ENCODE measurements at regions not wholly inside any gene's neighbourhood (a gene's known extent, or its start where the extent isn't known, plus 50 kb on each side); places are given as distances from the start of the nearest gene placed in this dataset.

DNA sequence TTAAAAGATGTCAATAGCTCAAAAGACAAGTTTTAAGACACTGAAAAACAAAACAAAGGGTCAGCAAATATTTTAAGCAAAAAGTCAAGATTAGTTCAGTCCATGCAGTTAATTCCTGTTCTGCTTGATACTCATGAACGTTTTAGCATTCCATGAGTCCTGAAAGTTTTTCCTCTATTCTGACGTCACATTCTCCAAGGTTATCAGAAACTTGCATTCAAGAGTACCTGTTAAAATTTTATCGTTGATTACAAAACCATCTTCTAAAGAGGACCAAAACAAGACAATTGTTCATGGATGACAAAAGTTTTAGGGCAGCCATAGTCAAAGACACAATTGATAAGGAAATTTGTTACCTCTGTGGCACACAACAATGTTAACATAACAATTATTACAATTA, 52.5 kb upstream of the VOPP1 start:
- DNase-seq = no peak

- no peak for DNase-seq
These were observed 51.3 kb upstream of the VOPP1 start for GRCh38 chr7:55623617-55624016.

GRCh38 chr7:55622241-55622640, 49.9 kb upstream of the VOPP1 start:
- DNase-seq = no peak

Measured in GOT3 (cell line).